ENCODE measurements at regions not wholly inside any gene's neighbourhood (a gene's known extent, or its start where the extent isn't known, plus 50 kb on each side); places are given as distances from the start of the nearest gene placed in this dataset.
"Not testable (repeated sequence)": the region's sequence is repeated elsewhere in the genome, so short reads cannot be mapped to it uniquely, and the experiment has no call there.

DNA sequence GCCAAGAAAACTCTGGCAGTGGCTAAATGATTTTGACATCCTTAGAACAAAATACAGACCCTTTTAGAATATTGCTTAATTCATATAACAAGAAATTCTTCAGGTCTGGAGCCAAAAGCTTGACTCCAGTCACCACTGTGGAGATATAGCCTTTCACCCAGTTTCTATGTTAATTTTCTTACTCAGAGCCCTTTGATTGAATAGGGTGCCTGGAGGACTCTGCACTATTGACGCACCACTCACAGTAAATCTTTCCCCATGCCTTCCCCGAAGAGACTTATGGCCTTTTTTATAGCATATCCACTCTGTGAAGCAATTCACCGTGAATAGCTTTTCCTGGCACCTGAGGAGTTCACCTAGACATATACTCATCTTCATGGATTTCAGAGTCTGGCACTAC lies 613.8 kb downstream of the ZWINT start:
- H3K27me3 ChIP-seq (ENCODE audit: control insufficient read depth in 1 of 2, insufficient read depth in 2 of 2, low read length in 2 of 2) = no peaks in the 10 kb centered on the region
- H3K36me3 ChIP-seq (ENCODE audit: control insufficient read depth in 2 of 2, insufficient read depth in 2 of 2, low read length in 1 of 2) = no peaks in the 10 kb centered on the region
- H3K27ac ChIP-seq (ENCODE audit: low read depth in 2 of 2, low read length in 1 of 2) = no peak overlapping the region
- no peak overlapping the region for H3K4me3 ChIP-seq (ENCODE audit: low read depth in 1 of 2, low read length in 2 of 2)
- no peaks in the 10 kb centered on the region for H3K4me1 ChIP-seq (ENCODE audit: control insufficient read depth in 2 of 2, insufficient read depth in 2 of 2, low read length in 1 of 2)
- no peaks in the 10 kb centered on the region for H3K9me3 ChIP-seq (ENCODE audit: control insufficient read depth in 2 of 2, insufficient read depth in 1 of 2, low read depth in 1 of 2, low read length in 1 of 2)
- 65 to 77% methylated on average over 3 of the region's 3 CpGs for WGBS, 2 donors

DNA sequence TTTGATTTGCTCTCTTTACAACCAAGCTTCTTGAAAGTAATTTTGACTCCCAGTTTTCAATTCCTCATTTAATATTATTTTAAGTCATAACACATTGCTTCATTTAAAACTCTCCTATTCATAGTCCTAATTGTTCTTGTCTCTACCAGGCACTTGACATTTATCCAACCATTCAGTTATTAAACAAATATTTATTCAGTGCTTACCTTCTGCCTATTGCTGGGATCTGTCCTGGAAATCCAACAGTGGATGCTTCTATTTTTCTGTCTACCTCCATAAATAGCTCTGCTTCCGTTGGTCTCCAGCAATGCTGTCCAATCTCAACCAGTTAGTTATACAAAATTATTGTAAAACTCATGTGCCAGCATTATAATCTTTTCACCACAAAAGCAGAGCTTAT lies 615.1 kb downstream of the ZWINT start:
- Histone ChIP-seq H3K36me3 (ENCODE audit: control insufficient read depth in 2 of 2, insufficient read depth in 2 of 2, low read length in 1 of 2) (no peaks in the 10 kb centered on the region), H3K27me3 (ENCODE audit: control insufficient read depth in 1 of 2, insufficient read depth in 2 of 2, low read length in 2 of 2) (no peaks in the 10 kb centered on the region), H3K4me1 (ENCODE audit: control insufficient read depth in 2 of 2, insufficient read depth in 2 of 2, low read length in 1 of 2) (no peaks in the 10 kb centered on the region), H3K4me3 (ENCODE audit: low read depth in 1 of 2, low read length in 2 of 2) (no peak overlapping the region), H3K27ac (ENCODE audit: low read depth in 2 of 2, low read length in 1 of 2) (no peak overlapping the region), H3K9me3 (ENCODE audit: control insufficient read depth in 2 of 2, insufficient read depth in 1 of 2, low read depth in 1 of 2, low read length in 1 of 2) (no peaks in the 10 kb centered on the region)
- WGBS, 2 donors = 31 to 36% methylated on average over 1 of the region's 1 CpG

DNA sequence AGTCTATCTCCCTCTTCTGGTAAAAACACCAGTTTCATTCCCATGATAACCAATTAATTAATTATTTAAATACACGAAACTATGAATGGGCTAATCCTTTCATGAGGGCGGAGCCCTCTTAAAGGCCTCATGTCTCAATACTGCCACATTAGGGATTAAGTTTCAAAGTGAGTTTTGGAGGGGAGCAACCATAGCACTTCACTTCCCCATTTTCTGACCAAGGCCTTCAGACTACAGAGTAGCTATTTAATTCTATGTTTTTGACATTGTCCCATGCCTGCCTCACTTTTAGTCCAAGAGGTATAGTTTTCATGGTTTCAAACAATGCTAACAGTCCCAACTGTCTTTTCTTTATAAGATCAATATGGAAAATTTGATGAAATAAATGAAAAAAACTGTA lies 618.6 kb downstream of the ZWINT start:
- H3K4me3 ChIP-seq (ENCODE audit: low read depth in 1 of 2, low read length in 2 of 2) = no peak overlapping the region
- 66 to 74% methylated on average over 2 of the region's 2 CpGs for WGBS, 2 donors

DNA sequence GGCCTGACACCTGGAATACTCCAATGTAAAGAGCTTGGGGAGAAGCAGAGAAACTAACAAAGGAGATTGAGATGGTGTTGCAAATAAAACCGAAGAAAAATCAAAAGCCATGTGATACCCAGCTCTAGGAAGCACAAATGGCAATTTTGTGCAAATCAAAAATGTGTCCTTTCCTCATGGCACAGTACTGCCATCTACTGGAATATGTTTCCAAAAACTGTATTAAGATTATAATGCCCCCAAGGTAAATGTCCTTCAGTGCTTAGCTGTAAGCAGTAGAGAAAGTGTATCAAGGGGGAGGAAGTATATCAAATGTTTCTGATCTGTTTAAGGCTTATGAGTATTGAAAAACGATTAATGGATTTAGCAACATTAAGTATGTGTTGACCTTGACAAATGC lies 620.3 kb downstream of the ZWINT start:
- H3K9me3 ChIP-seq (ENCODE audit: control insufficient read depth in 2 of 2, insufficient read depth in 1 of 2, low read depth in 1 of 2, low read length in 1 of 2); H3K27me3 ChIP-seq (ENCODE audit: control insufficient read depth in 1 of 2, insufficient read depth in 2 of 2, low read length in 2 of 2); H3K27ac ChIP-seq (ENCODE audit: low read depth in 2 of 2, low read length in 1 of 2); H3K4me3 ChIP-seq (ENCODE audit: low read depth in 1 of 2, low read length in 2 of 2); H3K36me3 ChIP-seq (ENCODE audit: control insufficient read depth in 2 of 2, insufficient read depth in 2 of 2, low read length in 1 of 2); H3K4me1 ChIP-seq (ENCODE audit: control insufficient read depth in 2 of 2, insufficient read depth in 2 of 2, low read length in 1 of 2): not testable (repeated sequence)
- 11 to 20% methylated on average over 1 to 2 of the region's 2 CpGs for WGBS, 2 donors

More for the DNA sequence above, 618.6 kb downstream of the ZWINT start:
- Histone ChIP-seq H3K9me3 (ENCODE audit: control insufficient read depth in 2 of 2, insufficient read depth in 1 of 2, low read depth in 1 of 2, low read length in 1 of 2) (no peaks in the 10 kb centered on the region), H3K36me3 (ENCODE audit: control insufficient read depth in 2 of 2, insufficient read depth in 2 of 2, low read length in 1 of 2) (no peaks in the 10 kb centered on the region), H3K27me3 (ENCODE audit: control insufficient read depth in 1 of 2, insufficient read depth in 2 of 2, low read length in 2 of 2) (no peaks in the 10 kb centered on the region), H3K4me1 (ENCODE audit: control insufficient read depth in 2 of 2, insufficient read depth in 2 of 2, low read length in 1 of 2) (no peaks in the 10 kb centered on the region), H3K27ac (ENCODE audit: low read depth in 2 of 2, low read length in 1 of 2) (no peak overlapping the region)

DNA sequence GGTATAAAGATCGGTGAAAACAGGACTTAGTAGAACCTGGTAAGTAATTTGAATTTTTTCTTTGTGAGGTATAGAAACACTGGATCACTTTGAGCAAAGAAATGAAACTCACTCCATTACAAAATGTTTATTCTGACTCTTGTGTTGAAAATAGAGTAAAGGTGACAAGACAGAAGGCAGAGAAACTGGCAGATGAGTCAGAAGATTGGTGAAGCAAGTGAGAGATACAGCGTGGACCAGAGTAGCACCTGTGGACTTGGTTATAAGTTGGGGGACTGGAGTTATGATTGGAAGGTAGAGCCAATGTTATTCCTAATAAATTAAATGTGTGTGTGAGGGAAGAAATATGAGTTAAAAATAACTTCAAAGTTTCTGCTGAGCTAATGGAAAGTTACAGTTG lies 620.9 kb downstream of the ZWINT start:
- Histone ChIP-seq H3K4me1 (ENCODE audit: control insufficient read depth in 2 of 2, insufficient read depth in 2 of 2, low read length in 1 of 2) (no peaks in the 10 kb centered on the region), H3K9me3 (ENCODE audit: control insufficient read depth in 2 of 2, insufficient read depth in 1 of 2, low read depth in 1 of 2, low read length in 1 of 2) (no peaks in the 10 kb centered on the region), H3K27ac (ENCODE audit: low read depth in 2 of 2, low read length in 1 of 2) (no peak overlapping the region), H3K36me3 (ENCODE audit: control insufficient read depth in 2 of 2, insufficient read depth in 2 of 2, low read length in 1 of 2) (no peaks in the 10 kb centered on the region), H3K4me3 (ENCODE audit: low read depth in 1 of 2, low read length in 2 of 2) (no peak overlapping the region), H3K27me3 (ENCODE audit: control insufficient read depth in 1 of 2, insufficient read depth in 2 of 2, low read length in 2 of 2) (no peaks in the 10 kb centered on the region)
- WGBS, 2 donors = 83 to 88% methylated on average over 2 of the region's 2 CpGs

DNA sequence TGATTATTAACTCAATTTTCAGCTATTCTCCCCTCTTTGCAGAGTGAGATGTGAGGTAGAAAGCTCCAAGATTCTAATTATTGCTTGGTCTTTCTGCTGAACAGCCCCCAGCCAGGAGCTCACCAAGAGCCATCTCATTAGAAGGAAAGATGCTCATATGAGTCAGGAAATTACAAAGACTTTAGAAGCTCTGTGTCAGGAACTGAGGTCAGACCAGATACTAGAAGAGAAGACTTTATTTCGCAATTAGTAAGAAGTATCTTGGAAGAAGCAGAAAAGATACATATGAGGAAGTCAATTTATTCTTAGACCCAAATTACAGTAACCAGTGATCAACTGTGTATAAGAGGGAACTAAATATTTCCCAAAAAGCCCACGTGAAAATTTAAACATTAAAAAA lies 626.9 kb downstream of the ZWINT start:
- H3K27ac ChIP-seq (ENCODE audit: low read depth in 2 of 2, low read length in 1 of 2) = no peak overlapping the region
- H3K4me1 ChIP-seq (ENCODE audit: control insufficient read depth in 2 of 2, insufficient read depth in 2 of 2, low read length in 1 of 2) = no peaks in the 10 kb centered on the region
- H3K36me3 ChIP-seq (ENCODE audit: control insufficient read depth in 2 of 2, insufficient read depth in 2 of 2, low read length in 1 of 2) = no peaks in the 10 kb centered on the region
- H3K27me3 ChIP-seq (ENCODE audit: control insufficient read depth in 1 of 2, insufficient read depth in 2 of 2, low read length in 2 of 2) = no peaks in the 10 kb centered on the region
- 54 to 57% methylated on average over 2 of the region's 2 CpGs for WGBS, 2 donors
- H3K4me3 ChIP-seq (ENCODE audit: low read depth in 1 of 2, low read length in 2 of 2) = no peak overlapping the region
- no peaks in the 10 kb centered on the region for H3K9me3 ChIP-seq (ENCODE audit: control insufficient read depth in 2 of 2, insufficient read depth in 1 of 2, low read depth in 1 of 2, low read length in 1 of 2)

DNA sequence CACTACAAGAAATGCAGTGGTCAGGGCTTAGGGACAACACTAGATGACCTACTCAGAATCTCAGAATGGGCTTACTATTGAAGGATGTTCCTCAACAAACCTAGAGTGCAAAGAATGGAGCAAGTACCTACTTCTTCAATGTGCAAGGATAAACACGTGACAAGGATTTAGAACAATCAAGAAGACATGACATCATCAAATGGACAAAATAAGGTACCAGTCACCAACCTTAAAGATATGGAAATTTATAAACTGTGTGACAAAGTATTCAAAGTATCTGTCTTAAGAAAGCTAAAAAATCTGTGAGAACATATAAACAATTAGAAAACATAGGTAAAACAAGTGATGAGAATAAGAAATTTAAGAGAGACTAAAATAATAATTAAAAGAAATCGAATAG lies 656.1 kb downstream of the ZWINT start:
- 79 to 80% methylated on average over 2 of the region's 2 CpGs for WGBS, 2 donors
- Histone ChIP-seq H3K36me3 (ENCODE audit: control insufficient read depth in 2 of 2, insufficient read depth in 2 of 2, low read length in 1 of 2) (no peaks in the 10 kb centered on the region), H3K27me3 (ENCODE audit: control insufficient read depth in 1 of 2, insufficient read depth in 2 of 2, low read length in 2 of 2) (no peaks in the 10 kb centered on the region), H3K4me1 (ENCODE audit: control insufficient read depth in 2 of 2, insufficient read depth in 2 of 2, low read length in 1 of 2) (no peaks in the 10 kb centered on the region), H3K4me3 (ENCODE audit: low read depth in 1 of 2, low read length in 2 of 2) (no peak overlapping the region), H3K9me3 (ENCODE audit: control insufficient read depth in 2 of 2, insufficient read depth in 1 of 2, low read depth in 1 of 2, low read length in 1 of 2) (no peaks in the 10 kb centered on the region), H3K27ac (ENCODE audit: low read depth in 2 of 2, low read length in 1 of 2) (no peak overlapping the region)

DNA sequence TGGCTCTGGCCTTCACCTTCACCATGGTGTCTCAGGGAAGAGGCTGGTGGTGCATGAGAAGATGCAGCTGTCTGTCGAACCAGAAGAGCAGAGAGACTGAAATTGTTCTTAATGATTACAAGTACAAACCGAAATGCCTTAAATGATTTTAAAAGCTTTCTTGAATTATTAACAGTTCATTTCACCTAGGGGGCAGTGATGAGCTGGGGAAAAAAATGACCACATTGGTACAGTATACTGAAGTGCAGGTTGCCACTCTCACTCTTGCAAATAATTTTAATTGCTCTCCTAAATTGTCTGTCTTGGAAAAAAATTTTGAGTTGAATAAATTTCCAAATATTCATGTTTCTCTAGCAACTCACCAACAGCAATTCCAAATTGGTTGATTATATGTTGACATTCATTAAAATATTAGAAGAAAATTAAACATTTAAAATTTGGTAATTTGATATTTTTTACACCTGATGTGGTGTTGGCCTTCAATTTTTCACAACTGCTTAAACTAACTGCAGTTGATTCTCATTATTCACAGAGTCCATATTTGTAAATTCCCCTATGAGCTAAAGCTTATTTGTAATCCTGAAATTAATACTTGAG lies 692.6 kb downstream of the ZWINT start:
- Histone ChIP-seq H3K4me3 (ENCODE audit: low read depth in 1 of 2, low read length in 2 of 2) (no peak overlapping the region), H3K4me1 (ENCODE audit: control insufficient read depth in 2 of 2, insufficient read depth in 2 of 2, low read length in 1 of 2) (no peaks in the 10 kb centered on the region), H3K36me3 (ENCODE audit: control insufficient read depth in 2 of 2, insufficient read depth in 2 of 2, low read length in 1 of 2) (no peaks in the 10 kb centered on the region), H3K27me3 (ENCODE audit: control insufficient read depth in 1 of 2, insufficient read depth in 2 of 2, low read length in 2 of 2) (no peaks in the 10 kb centered on the region), H3K9me3 (ENCODE audit: control insufficient read depth in 2 of 2, insufficient read depth in 1 of 2, low read depth in 1 of 2, low read length in 1 of 2) (peaks cover 2 to 5% of the 10 kb centered on the region in 2 donors), H3K27ac (ENCODE audit: low read depth in 2 of 2, low read length in 1 of 2) (no peak overlapping the region)
- 57 to 67% methylated on average over 2 of the region's 2 CpGs for WGBS, 2 donors

DNA sequence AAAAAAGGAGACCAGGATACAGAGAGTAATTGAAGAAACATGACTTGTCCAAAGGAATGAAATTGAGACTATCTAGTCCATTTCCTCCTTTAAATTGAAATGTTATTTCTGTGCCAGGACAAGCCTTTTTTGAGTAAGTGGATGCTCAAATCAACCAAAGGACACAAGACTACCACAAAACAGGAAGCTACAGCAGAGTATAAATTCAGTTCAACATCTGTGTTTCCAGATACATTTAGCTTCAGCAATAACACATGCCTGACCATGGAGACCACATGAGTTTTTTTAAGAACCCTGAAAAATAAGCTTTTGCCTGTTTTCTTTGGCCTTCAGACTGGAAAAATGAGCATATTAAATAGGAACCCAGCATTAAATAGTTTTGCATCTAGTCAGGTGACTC lies 707.5 kb downstream of the ZWINT start:
- Histone ChIP-seq H3K4me3 (ENCODE audit: low read depth in 1 of 2, low read length in 2 of 2) (no peak overlapping the region), H3K36me3 (ENCODE audit: control insufficient read depth in 2 of 2, insufficient read depth in 2 of 2, low read length in 1 of 2) (no peaks in the 10 kb centered on the region), H3K27ac (ENCODE audit: low read depth in 2 of 2, low read length in 1 of 2) (no peak overlapping the region), H3K27me3 (ENCODE audit: control insufficient read depth in 1 of 2, insufficient read depth in 2 of 2, low read length in 2 of 2) (no peaks in the 10 kb centered on the region), H3K4me1 (ENCODE audit: control insufficient read depth in 2 of 2, insufficient read depth in 2 of 2, low read length in 1 of 2) (no peaks in the 10 kb centered on the region), H3K9me3 (ENCODE audit: control insufficient read depth in 2 of 2, insufficient read depth in 1 of 2, low read depth in 1 of 2, low read length in 1 of 2) (no peaks in the 10 kb centered on the region)

DNA sequence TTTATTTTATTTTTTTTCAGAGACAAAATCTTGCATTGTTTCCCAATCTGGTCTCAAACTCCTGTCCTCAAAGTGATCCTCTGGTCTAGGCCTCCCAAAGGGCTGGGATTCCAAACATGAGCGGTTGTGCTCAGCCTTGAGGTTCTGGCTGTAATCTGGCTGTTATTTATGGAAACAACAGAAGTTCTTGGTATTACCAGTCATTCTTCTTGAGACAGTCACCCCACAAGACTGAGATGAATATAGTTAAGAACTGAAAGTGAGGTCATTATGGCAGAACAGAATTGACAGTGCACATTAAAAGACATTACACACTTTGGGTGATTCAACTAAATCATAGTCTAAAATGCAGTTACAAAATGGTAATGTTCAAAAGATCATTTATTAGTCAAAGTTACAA lies 719.5 kb downstream of the ZWINT start:
- Histone ChIP-seq H3K36me3 (ENCODE audit: control insufficient read depth in 2 of 2, insufficient read depth in 2 of 2, low read length in 1 of 2) (no peaks in the 10 kb centered on the region), H3K27ac (ENCODE audit: low read depth in 2 of 2, low read length in 1 of 2) (no peak overlapping the region), H3K4me1 (ENCODE audit: control insufficient read depth in 2 of 2, insufficient read depth in 2 of 2, low read length in 1 of 2) (no peaks in the 10 kb centered on the region), H3K27me3 (ENCODE audit: control insufficient read depth in 1 of 2, insufficient read depth in 2 of 2, low read length in 2 of 2) (no peaks in the 10 kb centered on the region), H3K9me3 (ENCODE audit: control insufficient read depth in 2 of 2, insufficient read depth in 1 of 2, low read depth in 1 of 2, low read length in 1 of 2) (no peaks in the 10 kb centered on the region), H3K4me3 (ENCODE audit: low read depth in 1 of 2, low read length in 2 of 2) (no peak overlapping the region)
- 53 to 58% methylated on average over 1 of the region's 1 CpG for WGBS, 2 donors

Measured in esophagus (tissue), 2 donors.